H9 (cell line): ENCODE measurements at regions not wholly inside any gene's neighbourhood (a gene's known extent, or its start where the extent isn't known, plus 50 kb on each side); places are given as distances from the start of the nearest gene placed in this dataset.

Experiments used
- DNase-seq: peaks from one replicate; pipeline ENCODE4 v3.0.0-alpha.2; 2017
- H2AFZ ChIP-seq: one replicate; pipeline ENCODE4 v1.6.1; 2013; ENCODE audit warnings: mild to moderate bottlenecking, low read length, control low read depth, moderate library complexity
- H2AK5ac ChIP-seq: 2 replicates; pipeline ENCODE4 v1.6.1; 2013; ENCODE audit warnings: low read length, control low read depth, mixed read lengths; ENCODE audit not compliant: insufficient read length
- H2BK120ac ChIP-seq: one replicate; pipeline ENCODE4 v1.6.1; 2013; ENCODE audit warnings: low read depth, mild to moderate bottlenecking, low read length, control low read depth, inconsistent platforms; ENCODE audit not compliant: poor library complexity, severe bottlenecking
- H2BK12ac ChIP-seq: 2 replicates; pipeline ENCODE4 v1.6.1; 2013; ENCODE audit warnings: low read length, control low read depth, mixed read lengths, low read depth; ENCODE audit not compliant: insufficient read length
- H2BK15ac ChIP-seq: 2 replicates; pipeline ENCODE4 v1.6.1; 2013; ENCODE audit warnings: low read depth, low read length, control low read depth
- H2BK20ac ChIP-seq: one replicate; pipeline ENCODE4 v1.6.1; 2013; ENCODE audit warnings: low read depth, mild to moderate bottlenecking, low read length, control low read depth, inconsistent platforms; ENCODE audit not compliant: poor library complexity, severe bottlenecking
- H2BK5ac ChIP-seq: 2 replicates; pipeline ENCODE4 v1.6.1; 2013; ENCODE audit warnings: low read length, control low read depth, mixed read lengths; ENCODE audit not compliant: insufficient read length
- H3K14ac ChIP-seq: 2 replicates; pipeline ENCODE4 v1.6.1; 2013; ENCODE audit warnings: low read length, control low read depth; ENCODE audit not compliant: insufficient read depth
- H3K18ac ChIP-seq: 2 replicates; pipeline ENCODE4 v1.6.1; 2013; ENCODE audit warnings: low read depth, mild to moderate bottlenecking, mixed read lengths, low read length, control low read depth; ENCODE audit not compliant: insufficient read length
- H3K23ac ChIP-seq: 2 replicates; pipeline ENCODE4 v1.6.1; 2013; ENCODE audit warnings: low read length, control low read depth, mixed read lengths, low read depth; ENCODE audit not compliant: insufficient read length
- H3K23me2 ChIP-seq: 2 replicates; pipeline ENCODE4 v1.6.1; 2013; ENCODE audit warnings: low read depth, mild to moderate bottlenecking, mixed read lengths, low read length, control low read depth; ENCODE audit not compliant: insufficient read length, poor library complexity, severe bottlenecking
- H3K27ac ChIP-seq: 2 replicates; pipeline ENCODE4 v1.5.1; 2013; ENCODE audit warnings: low read length, control low read depth, mixed read lengths, low read depth; ENCODE audit not compliant: insufficient read length
- H3K27me3 ChIP-seq: 2 replicates; pipeline ENCODE4 v1.6.1; 2013; ENCODE audit warnings: low read length, control low read depth, inconsistent platforms; ENCODE audit not compliant: insufficient read depth
- H3K4ac ChIP-seq: 2 replicates; pipeline ENCODE4 v1.6.1; 2013; ENCODE audit warnings: low read depth, mild to moderate bottlenecking, control low read depth, inconsistent platforms, low read length, moderate library complexity
- H3K4me1 ChIP-seq: 2 replicates; pipeline ENCODE4 v1.6.1; 2013; ENCODE audit warnings: low read length, control low read depth, inconsistent platforms; ENCODE audit not compliant: insufficient read depth
- H3K4me2 ChIP-seq: 2 replicates; pipeline ENCODE4 v1.6.1; 2013; ENCODE audit warnings: low read length, control low read depth, mixed read lengths; ENCODE audit not compliant: insufficient read length, insufficient read depth
- H3K56ac ChIP-seq: 2 replicates; pipeline ENCODE4 v1.6.1; 2013; ENCODE audit warnings: low read depth, mild to moderate bottlenecking, mixed read lengths, low read length, control low read depth; ENCODE audit not compliant: insufficient read length
- H3K79me1 ChIP-seq: 2 replicates; pipeline ENCODE4 v1.6.1; 2013; ENCODE audit warnings: low read depth, mild to moderate bottlenecking, moderate library complexity, low read length, control low read depth, inconsistent platforms; ENCODE audit not compliant: insufficient read depth, poor library complexity, severe bottlenecking
- H3K79me2 ChIP-seq: 2 replicates; pipeline ENCODE4 v1.6.1; 2013; ENCODE audit warnings: low read length, control low read depth, inconsistent platforms; ENCODE audit not compliant: insufficient read depth
- H3K9ac ChIP-seq: 2 replicates; pipeline ENCODE4 v1.6.1; 2013; ENCODE audit warnings: low read length, control low read depth, mixed read lengths; ENCODE audit not compliant: insufficient read length; ENCODE audit errors: extremely low read depth
- H3K9me3 ChIP-seq: one replicate; pipeline ENCODE4 v1.6.1; 2013; ENCODE audit warnings: low read depth, low read length, inconsistent platforms; ENCODE audit not compliant: control insufficient read depth
- H3T11ph ChIP-seq: one replicate; pipeline ENCODE4 v1.6.1; 2013; ENCODE audit warnings: mild to moderate bottlenecking, low read length, control low read depth, inconsistent platforms
- H4K20me1 ChIP-seq: one replicate; pipeline ENCODE4 v1.6.1; 2013; ENCODE audit not compliant: control insufficient read depth, insufficient read length, insufficient read depth
- H4K5ac ChIP-seq: 2 replicates; pipeline ENCODE4 v1.6.1; 2013; ENCODE audit warnings: low read depth, mild to moderate bottlenecking, mixed read lengths, low read length, control low read depth; ENCODE audit not compliant: insufficient read length
- H4K8ac ChIP-seq: replicated peaks from 2 replicates; pipeline ENCODE4 v1.6.1; 2013; ENCODE audit warnings: low read length, control low read depth, mixed read lengths, low read depth; ENCODE audit not compliant: insufficient read length
- H4K91ac ChIP-seq: 2 replicates; pipeline ENCODE4 v1.6.1; 2013; ENCODE audit warnings: low read depth, mild to moderate bottlenecking, moderate library complexity, mixed read lengths, low read length, control low read depth; ENCODE audit not compliant: insufficient read length
- H3K27ac Mint-ChIP-seq, 3 experiments: 2 replicates in 2 of 3; 3 replicates in 1 of 3; pipeline ENCODE4 v1.8.0; 2020 to 2021; ENCODE audit warnings: mixed read lengths in 3 of 3, mild to moderate bottlenecking in 1 of 3, moderate library complexity in 1 of 3
- H3K27me3 Mint-ChIP-seq: 2 replicates; pipeline ENCODE4 v1.8.0; 2021; ENCODE audit warnings: low read depth, mild to moderate bottlenecking, moderate library complexity, mixed read lengths
- H3K36me3 Mint-ChIP-seq, 3 experiments: 2 replicates in 2 of 3; 3 replicates in 1 of 3; pipeline ENCODE4 v1.8.0; 2020 to 2021; ENCODE audit warnings: low read depth in 3 of 3, mixed read lengths in 3 of 3; ENCODE audit not compliant: insufficient read depth in 1 of 3
- H3K4me1 Mint-ChIP-seq, 2 experiments: 2 replicates each; pipeline ENCODE4 v1.8.0; 2020; ENCODE audit warnings: mixed read lengths in 2 of 2
- H3K4me3 Mint-ChIP-seq, 2 experiments: 2 replicates in 1 of 2; 3 replicates in 1 of 2; pipeline ENCODE4 v1.8.0; 2020 to 2021; ENCODE audit warnings: mild to moderate bottlenecking in 2 of 2, mixed read lengths in 2 of 2, moderate library complexity in 1 of 2
- H3K9me3 Mint-ChIP-seq, 2 experiments: 2 replicates in 1 of 2; 3 replicates in 1 of 2; pipeline ENCODE4 v1.8.0; 2020; ENCODE audit warnings: mild to moderate bottlenecking in 2 of 2, mixed read lengths in 2 of 2, moderate library complexity in 1 of 2
- CTCF ChIP-seq: fragments of 200-600 bp; sonication (generic); conservative IDR thresholded peaks from 3 replicates; pipeline ENCODE4 v1.8.0; 2021; ENCODE audit warnings: antibody characterized with exemption, mild to moderate bottlenecking
- WGBS: extraction: QIAGEN DNeasy Blood & Tissue Kit; methylation state at CpG from one replicate; pipeline ENCODE4 v1.1.7; 2013; ENCODE audit warnings: missing lambda C conversion rate, low lambda C conversion rate, mixed read lengths; ENCODE audit not compliant: insufficient read length; ENCODE audit errors: extremely low coverage; 5-methylcytosine and 5-hydroxymethylcytosine counted together

DNA sequence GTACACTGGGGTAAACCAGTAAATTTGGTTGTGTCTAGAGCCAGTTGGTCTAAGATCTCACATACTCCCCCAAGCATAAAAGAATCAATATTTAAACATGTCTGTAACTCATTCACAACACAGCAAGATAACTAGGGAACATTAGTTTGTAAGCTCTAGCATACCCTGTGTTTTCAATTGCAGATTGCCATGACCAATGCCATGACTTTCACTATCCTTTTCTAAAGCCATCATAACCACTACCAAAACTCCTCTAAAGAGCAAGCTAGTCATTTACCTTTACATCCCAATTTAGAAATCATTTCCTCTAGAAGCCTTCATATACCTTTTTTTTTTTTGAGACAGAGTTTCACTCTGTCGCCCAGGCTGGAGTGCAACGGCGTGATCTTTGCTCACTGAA lies 56.5 kb upstream of the PLA2G4A start:
- WGBS, result no CpG with 5 or more reads among the region's 3 CpGs
- no peak overlapping the region for H2AFZ ChIP-seq

More for the DNA sequence above, 56.5 kb upstream of the PLA2G4A start:
- Histone ChIP-seq H3K4me1 (peaks cover 2% of the 10 kb centered on the region; the same call in 1 of the 2 replicates), H3K23ac (no peak overlapping the region), H3K23me2 (no peaks in the 10 kb centered on the region), H3K9me3 (no peaks in the 10 kb centered on the region), H3K27ac (no peak overlapping the region), H2AK5ac (no peak overlapping the region), H4K8ac (no peak overlapping the region), H3K9ac (no peak overlapping the region), H3K14ac (no peak overlapping the region), H2BK20ac (no peak overlapping the region), H2BK120ac (no peak overlapping the region), H2BK5ac (no peak overlapping the region), H3T11ph (no peak overlapping the region), H2BK12ac (no peak overlapping the region), H3K56ac (no peak overlapping the region), H4K91ac (no peak overlapping the region), H3K79me2 (no peaks in the 10 kb centered on the region), H3K4ac (no peak overlapping the region), H3K79me1 (no peaks in the 10 kb centered on the region), H3K18ac (no peak overlapping the region), H3K27me3 (no peaks in the 10 kb centered on the region), H4K5ac (no peak overlapping the region), H3K4me2 (no peak overlapping the region), H2BK15ac (no peak overlapping the region), H4K20me1 (no peaks in the 10 kb centered on the region)
- no peak for TF ChIP-seq CTCF
- Mint-ChIP-seq H3K27ac (no peak overlapping the region; a peak in 1 of 7 replicates), H3K36me3 (no peaks in the 10 kb centered on the region), H3K27me3 (no peaks in the 10 kb centered on the region), H3K4me3 (no peak overlapping the region), H3K4me1 (no peaks in the 10 kb centered on the region; a peak in 1 of 4 replicates), H3K9me3 (no peaks in the 10 kb centered on the region)
- no peak for DNase-seq
